Left lung (tissue), 4 donors: ENCODE measurements at regions not wholly inside any gene's neighbourhood (a gene's known extent, or its start where the extent isn't known, plus 50 kb on each side); places are given as distances from the start of the nearest gene placed in this dataset.

ENCODE experiments used
- ATAC-seq: fragments of 200-7000 bp; cut with Tn5 transposase; one replicate; pipeline ENCODE4 v1.9.1; 2020; ENCODE audit warnings: moderate library complexity
- DNase-seq, 4 donors: peaks; one replicate each; pipeline ENCODE4 v3.0.0-alpha.2; 2013 to 2020
- H3K27ac ChIP-seq, 2 donors: fragments of 200-600 bp; sonication (generic) in 1 of 2; one replicate each; pipeline versions ENCODE4 v1.5.0 to v1.8.0; 2020 to 2021
- H3K27me3 ChIP-seq, 2 donors: fragments of 200-600 bp; sonication (generic) in 1 of 2; one replicate each; pipeline versions ENCODE4 v1.5.0 to v1.8.0; 2020 to 2021
- H3K36me3 ChIP-seq, 2 donors: fragments of 200-600 bp; sonication (generic) in 1 of 2; one replicate each; pipeline versions ENCODE4 v1.5.0 to v1.8.0; 2020 to 2021
- H3K4me1 ChIP-seq, 2 donors: fragments of 200-600 bp; one replicate each; pipeline ENCODE4 v1.8.0; 2021
- H3K4me3 ChIP-seq, 2 donors: fragments of 200-600 bp; sonication (generic) in 1 of 2; one replicate each; pipeline versions ENCODE4 v1.5.0 to v1.8.0; 2020 to 2021; ENCODE audit warnings: mild to moderate bottlenecking in 1 of 2
- H3K9me3 ChIP-seq, 2 donors: fragments of 200-600 bp; sonication (generic) in 1 of 2; one replicate each; pipeline versions ENCODE4 v1.5.0 to v1.8.0; 2020 to 2021
- intact Hi-C, 2 donors: fragments of 100-400 bp; cut with DNase I; formaldehyde crosslinking; loops; one replicate each; pipeline versions ENCODE4 v1.11.2 to v1.14.2; 2022
- TF ChIP-seq, protein P1 (sequence below), 2 donors: fragments of 200-600 bp; sonication (generic) in 1 of 2; IDR thresholded peaks; one replicate each; pipeline versions ENCODE4 v1.5.0 to v1.8.0; 2021; ENCODE audit warnings: antibody characterized with exemption in 2 of 2
- donor health status: DM: no; HTN: yes; CAD: no.
- donor health status: DM: no; HTN: no; CAD: no.

DNA sequence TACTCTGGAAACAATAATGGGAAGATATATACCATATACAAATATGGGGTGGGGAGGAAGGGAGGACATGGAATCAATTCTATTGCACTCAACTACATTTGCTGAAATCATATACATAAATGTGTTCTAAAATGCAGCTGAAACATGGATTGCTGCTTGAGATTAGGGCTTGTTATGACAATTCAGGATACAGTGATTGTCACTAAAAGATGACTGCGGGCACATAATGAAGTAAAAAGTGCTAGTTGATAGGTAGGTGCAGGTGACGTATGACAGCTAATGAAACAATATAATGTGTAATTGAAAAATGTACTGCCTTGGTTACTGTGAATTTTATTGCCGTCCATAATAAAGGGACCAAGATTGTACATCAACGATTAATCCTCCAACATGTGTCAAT lies 1062.1 kb upstream of the FANCL start:
- TF ChIP-seq, protein P1, sequence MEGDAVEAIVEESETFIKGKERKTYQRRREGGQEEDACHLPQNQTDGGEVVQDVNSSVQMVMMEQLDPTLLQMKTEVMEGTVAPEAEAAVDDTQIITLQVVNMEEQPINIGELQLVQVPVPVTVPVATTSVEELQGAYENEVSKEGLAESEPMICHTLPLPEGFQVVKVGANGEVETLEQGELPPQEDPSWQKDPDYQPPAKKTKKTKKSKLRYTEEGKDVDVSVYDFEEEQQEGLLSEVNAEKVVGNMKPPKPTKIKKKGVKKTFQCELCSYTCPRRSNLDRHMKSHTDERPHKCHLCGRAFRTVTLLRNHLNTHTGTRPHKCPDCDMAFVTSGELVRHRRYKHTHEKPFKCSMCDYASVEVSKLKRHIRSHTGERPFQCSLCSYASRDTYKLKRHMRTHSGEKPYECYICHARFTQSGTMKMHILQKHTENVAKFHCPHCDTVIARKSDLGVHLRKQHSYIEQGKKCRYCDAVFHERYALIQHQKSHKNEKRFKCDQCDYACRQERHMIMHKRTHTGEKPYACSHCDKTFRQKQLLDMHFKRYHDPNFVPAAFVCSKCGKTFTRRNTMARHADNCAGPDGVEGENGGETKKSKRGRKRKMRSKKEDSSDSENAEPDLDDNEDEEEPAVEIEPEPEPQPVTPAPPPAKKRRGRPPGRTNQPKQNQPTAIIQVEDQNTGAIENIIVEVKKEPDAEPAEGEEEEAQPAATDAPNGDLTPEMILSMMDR (IDR thresholded peaks at IDR 0.05), result no peak

DNA sequence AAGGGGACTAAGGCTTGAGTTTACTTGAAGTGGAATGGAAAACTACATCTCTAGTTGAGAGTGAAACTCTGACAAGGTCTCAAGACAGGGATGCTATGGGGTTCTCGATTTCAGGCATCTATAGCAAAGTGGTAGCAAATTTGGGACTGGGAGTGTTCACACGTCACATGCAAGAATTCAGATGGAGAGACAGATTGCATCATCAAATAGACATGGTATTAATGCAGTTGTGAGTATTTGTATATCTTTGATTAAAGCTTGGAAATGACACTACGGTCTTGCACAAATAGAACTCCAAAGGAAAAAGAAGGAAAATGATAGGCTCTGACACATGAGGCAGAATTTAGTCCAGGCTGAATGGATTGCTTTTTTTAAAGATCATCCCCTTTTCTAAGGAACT lies 1061.6 kb upstream of the FANCL start:
- Histone ChIP-seq H3K4me1 (no peaks in the 10 kb centered on the region), H3K4me3 (no peak overlapping the region), H3K9me3 (no peaks in the 10 kb centered on the region), H3K27me3 (no peaks in the 10 kb centered on the region), H3K27ac (no peak overlapping the region), H3K36me3 (no peaks in the 10 kb centered on the region)
- intact Hi-C loops, result no loop called here
- TF ChIP-seq, protein P1 (IDR thresholded peaks at IDR 0.05), result no peak
- no peak for ATAC-seq
- no peak for DNase-seq

More for the DNA sequence above, 1062.1 kb upstream of the FANCL start:
- Histone ChIP-seq H3K9me3 (no peaks in the 10 kb centered on the region), H3K27ac (no peak overlapping the region), H3K36me3 (no peaks in the 10 kb centered on the region), H3K4me3 (no peak overlapping the region), H3K27me3 (no peaks in the 10 kb centered on the region), H3K4me1 (no peaks in the 10 kb centered on the region)
- intact Hi-C loops, result no loop called here
- DNase-seq (no peak), ATAC-seq (no peak)

DNA sequence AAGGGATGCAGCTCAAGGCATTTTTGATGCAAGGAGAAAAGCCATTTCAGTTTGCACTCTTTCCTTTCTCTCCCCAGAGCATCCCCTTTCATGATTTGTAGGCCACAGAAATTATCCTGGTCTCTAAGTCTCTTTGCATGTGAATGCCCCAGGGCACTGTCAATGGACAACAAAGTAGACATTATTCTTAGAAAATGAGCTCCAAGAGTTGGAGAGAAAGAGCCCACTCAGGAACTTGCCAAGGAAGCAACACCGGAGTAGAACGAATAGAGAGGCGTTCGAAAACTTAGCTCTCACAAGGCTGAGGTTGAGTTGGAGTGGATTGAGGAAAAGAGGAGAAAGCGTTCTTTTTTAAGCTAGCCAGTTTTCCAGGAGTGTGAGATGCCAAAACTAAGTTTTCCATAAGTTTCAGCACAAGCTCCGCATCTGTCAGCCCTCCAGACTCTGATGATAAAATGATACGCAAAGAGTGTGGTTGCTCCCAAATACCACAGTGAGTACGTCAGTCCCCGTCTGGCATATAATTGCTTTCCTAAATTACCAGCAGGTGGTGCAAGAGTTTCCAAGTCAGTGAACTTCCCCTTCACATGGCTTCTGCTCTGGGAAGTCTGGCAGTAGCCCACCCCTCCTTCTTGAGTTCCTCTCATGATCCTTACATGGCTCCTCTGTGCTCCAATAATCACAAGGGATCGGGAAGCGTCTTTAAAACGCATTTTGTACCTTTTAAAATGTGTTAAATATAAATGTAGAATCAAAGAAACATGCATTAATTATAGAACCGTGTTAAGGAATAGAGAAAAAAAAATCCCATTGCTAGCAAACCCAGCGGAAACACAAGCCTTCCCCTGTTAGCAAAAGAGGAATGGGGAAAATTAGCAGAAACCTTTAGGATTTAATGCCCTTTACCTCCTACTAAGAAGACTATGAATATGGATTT lies 1060.6 kb upstream of the FANCL start:
- Histone ChIP-seq H3K36me3 (no peaks in the 10 kb centered on the region), H3K4me1 (no peaks in the 10 kb centered on the region), H3K27ac (no peak overlapping the region), H3K27me3 (no peaks in the 10 kb centered on the region), H3K4me3 (no peak overlapping the region), H3K9me3 (no peaks in the 10 kb centered on the region)
- DNase-seq (peak in 3 of 4 donors; percentile 32 to 82 (median 53)), ATAC-seq (peak; percentile 95)
- TF ChIP-seq, protein P1 (IDR thresholded peaks at IDR 0.05), result peak; percentile 36 to 52
- intact Hi-C loops, result no loop called here

DNA sequence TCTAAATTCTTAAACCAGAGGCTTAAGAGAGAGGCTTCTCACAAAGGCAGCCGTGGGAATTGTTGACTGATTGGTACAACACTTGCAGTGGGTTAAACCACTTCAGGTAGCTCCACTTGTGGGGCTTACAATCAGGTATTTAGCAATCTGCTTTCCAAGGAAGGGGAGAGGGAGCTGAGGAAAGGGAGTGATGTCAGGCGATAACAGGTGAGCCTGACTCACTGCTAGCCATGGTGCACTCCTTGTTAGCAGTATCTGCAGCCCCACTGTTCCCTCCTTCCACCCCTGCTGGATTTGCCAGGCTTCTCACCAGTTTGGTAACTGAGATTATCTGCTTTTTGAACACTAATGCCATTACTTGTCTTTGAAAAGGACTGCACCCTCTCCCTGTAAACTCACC lies 1056.7 kb upstream of the FANCL start:
- intact Hi-C loops, result no loop called here
- peak in 1 of 4 donors; percentile 41 for DNase-seq

DNA sequence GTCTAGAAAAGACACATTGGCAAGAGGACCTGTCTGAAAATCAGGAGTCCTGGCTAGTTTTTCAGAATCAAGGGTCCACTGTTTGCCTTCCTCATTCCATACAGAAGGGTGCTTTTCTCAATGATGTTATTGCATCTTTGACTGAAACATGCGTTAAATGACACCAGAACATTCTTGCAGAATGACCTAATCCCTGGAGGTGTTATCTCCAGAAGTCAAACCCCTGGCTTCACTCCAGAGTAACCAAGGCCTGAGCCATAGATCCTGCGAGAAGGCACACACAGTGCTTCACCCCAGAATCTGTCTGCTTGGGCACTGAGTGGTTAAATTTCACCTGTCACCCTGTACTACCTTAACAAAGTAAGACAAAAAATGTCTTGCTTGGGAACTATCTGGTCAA lies 1055.2 kb upstream of the FANCL start:
- H3K36me3 ChIP-seq, result no peaks in the 10 kb centered on the region
- ATAC-seq (no peak), DNase-seq (no peak)
- no peak overlapping the region for H3K4me3 ChIP-seq
- no peaks in the 10 kb centered on the region for H3K27me3 ChIP-seq
- H3K9me3 ChIP-seq, result no peaks in the 10 kb centered on the region
- TF ChIP-seq, protein P1 (IDR thresholded peaks at IDR 0.05), result no peak
- intact Hi-C loops, result no loop called here
- no peaks in the 10 kb centered on the region for H3K4me1 ChIP-seq
- H3K27ac ChIP-seq, result no peak overlapping the region

More for the DNA sequence above, 1056.7 kb upstream of the FANCL start:
- TF ChIP-seq, protein P1 (IDR thresholded peaks at IDR 0.05), result no peak
- H3K36me3 ChIP-seq, result no peaks in the 10 kb centered on the region
- no peak overlapping the region for H3K27ac ChIP-seq
- H3K4me3 ChIP-seq, result no peak overlapping the region
- ATAC-seq, result peak; percentile 46
- H3K9me3 ChIP-seq, result no peaks in the 10 kb centered on the region
- no peaks in the 10 kb centered on the region for H3K4me1 ChIP-seq
- no peaks in the 10 kb centered on the region for H3K27me3 ChIP-seq
